Suppressor macrophage (primary cell): ENCODE measurements at regions not wholly inside any gene's neighbourhood (a gene's known extent, or its start where the extent isn't known, plus 50 kb on each side); places are given as distances from the start of the nearest gene placed in this dataset.

Experiments used
- DNase-seq, 4 experiments: peaks; one replicate each; pipeline ENCODE4 v3.0.0-alpha.2; 2020 to 2022

- DNase-seq = no peak
Measured at GRCh38 chr20:1845163-1845523, 50.1 kb upstream of the SIRPA start.

- DNase-seq = peak; percentile 94 to 97 (median 96)
Measured at GRCh38 chr20:1844325-1845162, 50.7 kb upstream of the SIRPA start.

- DNase-seq = no peak
Measured at GRCh38 chr20:1842281-1842680, 52.9 kb upstream of the SIRPA start.

DNA sequence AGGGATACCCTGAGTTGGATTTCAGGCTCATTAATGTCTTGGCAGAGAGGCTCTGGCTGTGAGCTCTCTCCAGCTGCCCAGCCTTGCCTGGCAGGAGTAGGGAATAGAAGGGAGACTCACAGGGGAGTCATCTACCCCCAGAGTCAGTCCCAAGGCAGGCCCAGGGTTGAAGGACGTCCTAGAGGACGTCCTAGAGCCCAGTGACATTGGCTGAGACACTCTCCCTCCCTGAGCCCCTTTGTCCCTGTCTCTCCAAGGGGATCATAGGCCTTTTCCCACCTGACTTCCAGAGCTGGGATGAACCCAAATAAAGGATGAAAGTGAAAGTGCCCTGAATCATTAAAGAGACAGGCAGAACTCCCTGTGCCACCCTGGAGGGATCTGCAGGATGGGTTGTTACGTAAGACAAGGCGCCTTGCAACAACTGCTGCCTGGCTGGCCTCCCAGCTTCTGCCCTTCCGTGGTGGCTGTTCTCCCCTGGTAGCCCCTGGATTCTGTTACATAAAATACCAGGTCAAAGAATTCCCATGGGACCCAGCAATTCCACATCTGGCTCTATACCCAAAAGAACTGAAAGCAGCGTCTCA is 53.6 kb upstream of the SIRPA start:
- DNase-seq = peak in 3 of 4 experiments; percentile 63 to 73 (median 72)

GRCh38 chr20:1840817-1841553 is 54.2 kb upstream of the SIRPA start:
- DNase-seq = peak in 3 of 4 experiments; percentile 39 to 57 (median 55)

- peak in 3 of 4 experiments; percentile 51 to 66 (median 63) for DNase-seq
Measured at GRCh38 chr20:1839376-1840317, 55.6 kb upstream of the SIRPA start.

GRCh38 chr20:1838556-1839279 is 56.5 kb upstream of the SIRPA start:
- DNase-seq = no peak

DNA sequence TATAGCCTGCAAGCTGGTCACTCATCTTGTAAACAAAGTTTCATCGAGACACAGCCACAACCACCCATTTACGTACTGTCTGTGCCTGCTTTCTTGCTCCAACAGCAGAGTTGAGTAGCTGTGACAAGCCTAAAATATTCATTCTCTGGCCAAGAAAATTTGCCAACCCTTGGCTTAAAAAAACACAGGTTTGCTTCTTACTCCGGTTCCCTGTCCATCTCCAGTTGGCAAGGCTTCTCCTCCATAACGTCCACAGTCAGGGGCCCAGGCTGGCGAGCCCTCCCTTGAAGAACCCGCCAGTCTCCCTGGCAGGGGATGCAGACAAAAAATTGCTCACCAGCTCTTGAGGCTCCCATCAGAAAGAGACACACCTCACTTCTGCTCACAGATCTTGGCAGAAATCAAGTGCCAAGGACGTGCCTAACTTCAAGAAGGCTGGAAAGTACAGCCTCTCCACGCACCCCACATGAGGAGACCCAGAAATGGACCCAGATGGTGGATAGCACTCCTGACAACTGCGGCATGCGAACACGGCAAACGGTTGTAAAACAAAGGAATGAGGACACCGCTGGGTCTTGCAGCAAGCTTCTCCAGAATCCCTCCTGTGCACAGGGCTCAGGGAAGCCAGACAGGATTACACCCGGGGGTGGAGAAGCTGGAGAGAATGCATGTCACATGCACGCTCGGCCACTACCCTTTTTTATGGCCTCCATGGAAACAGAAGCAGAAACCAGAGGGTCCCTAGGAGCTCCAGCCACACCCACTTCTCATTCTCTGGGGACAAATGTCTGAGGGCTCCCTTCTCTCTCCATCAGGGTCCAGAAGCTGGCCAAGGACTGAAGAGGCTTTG is 59.8 kb upstream of the SIRPA start:
- no peak for DNase-seq

GRCh38 chr20:1833728-1834726 is 61.2 kb upstream of the SIRPA start:
- DNase-seq = no peak

DNA sequence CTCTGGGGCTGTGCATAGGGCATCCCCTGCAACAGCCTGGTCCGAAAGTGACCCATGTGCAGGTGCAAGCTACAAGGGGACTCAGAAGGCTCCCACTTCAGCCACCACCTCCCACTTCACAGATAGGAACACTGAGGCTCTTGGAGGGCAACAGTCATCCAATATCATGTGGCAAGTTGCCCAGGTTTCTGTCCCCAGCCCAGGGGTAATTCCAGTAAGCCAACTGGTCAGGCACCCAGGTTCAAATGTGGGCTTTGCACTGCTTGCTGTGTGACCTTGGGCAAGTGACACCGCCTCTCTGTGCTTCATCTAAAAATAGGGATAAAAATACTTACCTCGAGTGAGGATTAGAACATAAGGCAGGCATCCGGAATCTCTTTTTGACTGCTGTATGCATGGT is 62.0 kb upstream of the SIRPA start:
- no peak for DNase-seq

- peak; percentile 33 to 71 (median 59) for DNase-seq
Measured at GRCh38 chr20:1832634-1833033, 62.6 kb upstream of the SIRPA start.

- no peak for DNase-seq
Measured at GRCh38 chr20:1831606-1832005, 63.6 kb upstream of the SIRPA start.

GRCh38 chr20:1831096-1831495 is 64.1 kb upstream of the SIRPA start:
- DNase-seq = peak in 3 of 4 experiments; percentile 35 to 74 (median 67)

GRCh38 chr20:1830240-1830639 is 65.0 kb upstream of the SIRPA start:
- no peak for DNase-seq

GRCh38 chr20:1829531-1829930 is 65.7 kb upstream of the SIRPA start:
- DNase-seq = no peak

- DNase-seq = no peak
Measured at GRCh38 chr20:1828786-1829131, 66.4 kb upstream of the SIRPA start.

DNA sequence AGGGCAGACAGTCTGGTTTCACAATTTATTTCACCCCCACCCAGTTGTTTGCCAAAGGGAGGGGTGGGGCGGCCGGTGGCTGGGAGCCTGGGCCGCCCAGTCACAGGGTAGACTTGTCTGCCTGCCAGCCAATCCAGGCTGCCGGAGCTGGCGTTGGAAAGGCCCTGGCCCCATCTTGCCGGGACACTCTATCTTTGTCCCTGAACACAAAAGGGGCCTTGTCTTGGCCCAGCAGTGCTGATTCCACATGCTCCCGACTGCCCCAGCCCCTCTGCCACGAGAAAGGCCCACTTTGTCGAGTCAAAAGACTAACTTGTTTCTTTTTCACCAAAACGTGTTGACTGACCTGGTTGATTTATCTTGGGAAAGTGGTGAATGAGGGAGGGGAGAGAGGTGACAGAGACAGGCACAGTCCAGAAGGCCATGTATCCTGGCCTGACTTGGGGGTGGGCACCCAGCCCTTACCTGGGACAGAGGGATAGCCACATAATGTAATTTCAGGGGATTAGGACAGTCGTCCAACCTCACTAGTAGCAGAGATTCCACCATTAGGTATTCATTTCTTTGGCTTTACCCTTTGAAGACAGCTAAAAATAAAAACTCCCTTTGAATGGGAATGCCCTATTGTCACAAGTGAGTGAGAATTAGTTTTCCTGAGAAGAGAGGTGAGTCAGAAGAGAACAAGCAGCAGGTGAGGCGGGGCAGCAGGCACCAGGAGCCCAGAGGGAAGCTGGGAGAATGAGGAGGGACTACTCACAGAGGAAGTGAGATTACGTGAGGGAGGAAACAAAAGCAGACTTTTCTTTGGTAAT is 67.0 kb upstream of the SIRPA start:
- DNase-seq = peak in 3 of 4 experiments; percentile 45 to 59 (median 49)

GRCh38 chr20:1827510-1827973 is 67.7 kb upstream of the SIRPA start:
- DNase-seq = no peak
